Karpas-422 (cell line): ENCODE measurements at regions not wholly inside any gene's neighbourhood (a gene's known extent, or its start where the extent isn't known, plus 50 kb on each side); places are given as distances from the start of the nearest gene placed in this dataset.
"Not testable (repeated sequence)": the region's sequence is repeated elsewhere in the genome, so short reads cannot be mapped to it uniquely, and the experiment has no call there.

Source experiments
- DNase-seq: peaks from one replicate; pipeline ENCODE4 v3.0.0-alpha.2; 2015
- H2AFZ ChIP-seq: fragments of 200-600 bp; sonication (generic); 2 replicates; pipeline ENCODE4 v1.6.1; 2014; ENCODE audit warnings: antibody characterized with exemption, low read length, mixed read lengths
- H3K27ac ChIP-seq: fragments of 200-600 bp; sonication (generic); 2 replicates; pipeline ENCODE4 v1.5.1; 2014; ENCODE audit warnings: mild to moderate bottlenecking, low read length, moderate library complexity
- H3K27me3 ChIP-seq: fragments of 200-600 bp; sonication (generic); 2 replicates; pipeline ENCODE4 v1.6.1; 2014; ENCODE audit warnings: low read length, mixed read lengths
- H3K36me3 ChIP-seq: fragments of 200-600 bp; sonication (generic); 2 replicates; pipeline ENCODE4 v1.6.1; 2014; ENCODE audit warnings: low read length, mixed read lengths; ENCODE audit not compliant: insufficient read depth
- H3K4me1 ChIP-seq: fragments of 200-600 bp; sonication (generic); 2 replicates; pipeline ENCODE4 v1.6.1; 2014; ENCODE audit warnings: mild to moderate bottlenecking, low read length, mixed read lengths
- H3K4me2 ChIP-seq: fragments of 200-600 bp; sonication (generic); 2 replicates; pipeline ENCODE4 v1.6.1; 2014; ENCODE audit warnings: low read length, low read depth, mild to moderate bottlenecking; ENCODE audit not compliant: poor library complexity, severe bottlenecking
- H3K4me3 ChIP-seq: fragments of 200-600 bp; sonication (generic); 2 replicates; pipeline ENCODE4 v1.5.1; 2014; ENCODE audit warnings: mild to moderate bottlenecking, antibody characterized with exemption, low read length, mixed read lengths
- H3K79me2 ChIP-seq: fragments of 200-600 bp; sonication (generic); 2 replicates; pipeline ENCODE4 v1.6.1; 2014; ENCODE audit warnings: mild to moderate bottlenecking, low read length, mixed read lengths
- H3K9ac ChIP-seq: fragments of 200-600 bp; sonication (generic); 2 replicates; pipeline ENCODE4 v1.6.0; 2014; ENCODE audit warnings: low read length
- H3K9me2 ChIP-seq: fragments of 200-600 bp; sonication (generic), shearing (Covaris generic); replicated peaks from 2 replicates; pipeline ENCODE4 v1.6.0; 2014; ENCODE audit warnings: mild to moderate bottlenecking, low read length, moderate library complexity; ENCODE audit not compliant: insufficient read depth
- H3K9me3 ChIP-seq: fragments of 300-700, 200-600 bp; sonication (generic); 2 replicates; pipeline ENCODE4 v1.6.1; 2014; ENCODE audit warnings: low read length, mixed read lengths
- H4K20me1 ChIP-seq: fragments of 200-600 bp; sonication (generic); 2 replicates; pipeline ENCODE4 v1.6.1; 2014; ENCODE audit warnings: mild to moderate bottlenecking, antibody characterized with exemption, low read length, low read depth; ENCODE audit not compliant: insufficient read depth

- Histone ChIP-seq H3K27ac (no peak overlapping the region), H3K4me2 (no peak overlapping the region), H3K79me2 (no peaks in the 10 kb centered on the region), H2AFZ (no peak overlapping the region), H3K9me2 (no peaks in the 10 kb centered on the region), H4K20me1 (no peaks in the 10 kb centered on the region), H3K36me3 (no peaks in the 10 kb centered on the region), H3K9me3 (peaks cover 10% of the 10 kb centered on the region; the same call in 1 of the 2 replicates), H3K4me1 (no peaks in the 10 kb centered on the region), H3K27me3 (no peaks in the 10 kb centered on the region), H3K4me3 (no peak overlapping the region), H3K9ac (no peak overlapping the region)
- no peak for DNase-seq
Observed at GRCh38 chr10:106023329-106023728, 1141.2 kb downstream of the SORCS1 start.

- not testable (repeated sequence) for H3K9ac ChIP-seq, H3K9me2 ChIP-seq, DNase-seq, H3K4me2 ChIP-seq, H3K36me3 ChIP-seq, H3K4me3 ChIP-seq, H4K20me1 ChIP-seq, H3K27me3 ChIP-seq, H2AFZ ChIP-seq, H3K27ac ChIP-seq, H3K9me3 ChIP-seq, H3K79me2 ChIP-seq, H3K4me1 ChIP-seq
Observed at GRCh38 chr10:106019559-106019958, 1144.9 kb downstream of the SORCS1 start.

- H3K79me2 ChIP-seq, H3K9ac ChIP-seq, H3K27ac ChIP-seq, H4K20me1 ChIP-seq, H3K4me3 ChIP-seq, H3K27me3 ChIP-seq, H3K36me3 ChIP-seq, H3K4me1 ChIP-seq, H2AFZ ChIP-seq, H3K9me2 ChIP-seq, H3K4me2 ChIP-seq, DNase-seq: not testable (repeated sequence)
- H3K9me3 ChIP-seq: peaks cover 11% of the 10 kb centered on the region
Observed at GRCh38 chr10:106015369-106016199, 1148.9 kb downstream of the SORCS1 start.

GRCh38 chr10:106011250-106011649, 1153.3 kb downstream of the SORCS1 start:
- Histone ChIP-seq H3K79me2 (no peaks in the 10 kb centered on the region), H3K9me2 (no peaks in the 10 kb centered on the region), H3K9me3 (peaks cover 16% of the 10 kb centered on the region), H3K4me2 (no peak overlapping the region), H3K4me1 (no peaks in the 10 kb centered on the region), H4K20me1 (no peaks in the 10 kb centered on the region), H3K27me3 (no peaks in the 10 kb centered on the region), H3K4me3 (no peak overlapping the region), H2AFZ (no peak overlapping the region), H3K27ac (no peak overlapping the region), H3K9ac (no peak overlapping the region), H3K36me3 (no peaks in the 10 kb centered on the region)
- no peak for DNase-seq

- DNase-seq: no peak
- H3K9me3 ChIP-seq: peaks cover 23% of the 10 kb centered on the region
- H3K79me2 ChIP-seq: no peaks in the 10 kb centered on the region
- H4K20me1 ChIP-seq: no peaks in the 10 kb centered on the region
- no peak overlapping the region for H3K9ac ChIP-seq
- no peak overlapping the region for H3K4me2 ChIP-seq
- H2AFZ ChIP-seq: no peak overlapping the region
- H3K4me1 ChIP-seq: no peaks in the 10 kb centered on the region
- H3K9me2 ChIP-seq: 0 out of 2 replicates have a peak, but pooled peaks cover 3% of the 10 kb centered on the region
- no peaks in the 10 kb centered on the region for H3K27me3 ChIP-seq
- no peak overlapping the region for H3K4me3 ChIP-seq
- H3K36me3 ChIP-seq: no peaks in the 10 kb centered on the region
- no peak overlapping the region for H3K27ac ChIP-seq
Observed at GRCh38 chr10:106000721-106001120, 1163.8 kb downstream of the SORCS1 start.

- no peaks in the 10 kb centered on the region for H3K9me2 ChIP-seq
- H3K79me2 ChIP-seq: no peaks in the 10 kb centered on the region
- no peak for DNase-seq
Observed at GRCh38 chr10:105993609-105994008, 1170.9 kb downstream of the SORCS1 start.

GRCh38 chr10:105992928-105993327, 1171.6 kb downstream of the SORCS1 start:
- no peaks in the 10 kb centered on the region for H3K27me3 ChIP-seq
- H3K4me3 ChIP-seq: no peak overlapping the region
- no peaks in the 10 kb centered on the region for H3K79me2 ChIP-seq
- H3K9me3 ChIP-seq: peaks cover 3% of the 10 kb centered on the region
- H4K20me1 ChIP-seq: no peaks in the 10 kb centered on the region
- no peak overlapping the region for H3K9ac ChIP-seq
- H2AFZ ChIP-seq: no peak overlapping the region
- H3K4me2 ChIP-seq: no peak overlapping the region
- no peak for DNase-seq
- H3K36me3 ChIP-seq: no peaks in the 10 kb centered on the region
- no peaks in the 10 kb centered on the region for H3K9me2 ChIP-seq
- H3K27ac ChIP-seq: no peak overlapping the region
- H3K4me1 ChIP-seq: no peaks in the 10 kb centered on the region

More at GRCh38 chr10:105993609-105994008, 1170.9 kb downstream of the SORCS1 start:
- H3K36me3 ChIP-seq: no peaks in the 10 kb centered on the region
- no peak overlapping the region for H2AFZ ChIP-seq
- H3K9ac ChIP-seq: no peak overlapping the region
- H3K27ac ChIP-seq: no peak overlapping the region
- H3K27me3 ChIP-seq: no peaks in the 10 kb centered on the region
- peaks cover 5% of the 10 kb centered on the region for H3K9me3 ChIP-seq
- no peaks in the 10 kb centered on the region for H4K20me1 ChIP-seq
- H3K4me2 ChIP-seq: no peak overlapping the region
- H3K4me3 ChIP-seq: no peak overlapping the region
- no peaks in the 10 kb centered on the region for H3K4me1 ChIP-seq

- peaks cover 3% of the 10 kb centered on the region for H3K9me3 ChIP-seq
- DNase-seq: no peak
- no peaks in the 10 kb centered on the region for H3K4me1 ChIP-seq
- no peak overlapping the region for H2AFZ ChIP-seq
- no peak overlapping the region for H3K4me2 ChIP-seq
- no peak overlapping the region for H3K4me3 ChIP-seq
- H3K27ac ChIP-seq: no peak overlapping the region
- H3K27me3 ChIP-seq: no peaks in the 10 kb centered on the region
- H3K79me2 ChIP-seq: no peaks in the 10 kb centered on the region
- H3K36me3 ChIP-seq: no peaks in the 10 kb centered on the region
- H3K9me2 ChIP-seq: no peaks in the 10 kb centered on the region
- H4K20me1 ChIP-seq: no peaks in the 10 kb centered on the region
- no peak overlapping the region for H3K9ac ChIP-seq
Observed at GRCh38 chr10:105990529-105990928, 1174.0 kb downstream of the SORCS1 start.
